Right lobe of liver (tissue), 6 donors: ENCODE measurements at regions not wholly inside any gene's neighbourhood (a gene's known extent, or its start where the extent isn't known, plus 50 kb on each side); places are given as distances from the start of the nearest gene placed in this dataset.

Source experiments
- ATAC-seq, 4 donors: fragments of 200-7000 bp; cut with Tn5 transposase; one replicate each; pipeline ENCODE4 v1.9.1; 2020; ENCODE audit warnings: mild to moderate bottlenecking in 4 of 4, moderate library complexity in 4 of 4
- DNase-seq, 3 donors: peaks; one replicate each; pipeline ENCODE4 v3.0.0-alpha.2; 2020
- H3K27ac ChIP-seq, 3 donors: fragments of 200-600 bp; one replicate each; pipeline ENCODE4 v1.8.0; 2022
- H3K27me3 ChIP-seq, 2 donors: fragments of 200-600 bp; one replicate each; pipeline ENCODE4 v1.8.0; 2022
- H3K36me3 ChIP-seq, 4 donors: fragments of 200-600 bp; sonication (generic) in 1 of 4; one replicate each; pipeline versions ENCODE4 v1.5.1 to v1.8.0; 2017 to 2022; ENCODE audit warnings: control low read depth in 1 of 4
- H3K4me1 ChIP-seq, 4 donors: fragments of 200-600 bp; sonication (generic) in 1 of 4; one replicate each; pipeline versions ENCODE4 v1.5.1 to v1.8.0; 2017 to 2022; ENCODE audit warnings: control low read depth in 1 of 4
- H3K4me3 ChIP-seq, 3 donors: fragments of 200-600 bp; one replicate each; pipeline ENCODE4 v1.8.0; 2022
- H3K9me3 ChIP-seq, 4 donors: fragments of 200-600 bp; sonication (generic) in 1 of 4; one replicate each; pipeline versions ENCODE4 v1.5.1 to v1.8.0; 2017 to 2022; ENCODE audit warnings: control low read depth in 1 of 4
- POLR2A ChIP-seq: fragments of 450-650 bp; IDR thresholded peaks from one replicate; pipeline ENCODE4 v1.6.1; 2017; ENCODE audit warnings: antibody characterized with exemption, mild to moderate bottlenecking
- WGBS: methylation state at CpG from one replicate; pipeline ENCODE4 v1.1.6; 2018; ENCODE audit warnings: low coverage, low lambda C conversion rate; ENCODE audit not compliant: insufficient coverage; ENCODE audit errors: missing lambda C conversion rate; 5-methylcytosine and 5-hydroxymethylcytosine counted together
- intact Hi-C, 2 donors: fragments of 100-400 bp; cut with DNase I; formaldehyde crosslinking; loops; one replicate each; pipeline versions ENCODE4 v1.11.2 to v1.14.1; 2022
- TF ChIP-seq, protein P1 (sequence below), 4 donors: fragments of 200-600 bp in 3 of 4; fragments of 450-650 bp in 1 of 4; IDR thresholded peaks; one replicate each; pipeline versions ENCODE4 v1.5.1 to v1.8.0; 2016 to 2022; ENCODE audit warnings: antibody characterized with exemption in 4 of 4, mild to moderate bottlenecking in 2 of 4
- donor health status: DM: no; HTN: yes; CAD: no.
- donor health status: DM: no; HTN: no; CAD: no.
- donor health status: DM: no; HTN: no; CAD: no.
- donor health status: DM: no; HTN: yes; CAD: no.
- donor health status: DM: no; HTN: yes; CAD: no.

DNA sequence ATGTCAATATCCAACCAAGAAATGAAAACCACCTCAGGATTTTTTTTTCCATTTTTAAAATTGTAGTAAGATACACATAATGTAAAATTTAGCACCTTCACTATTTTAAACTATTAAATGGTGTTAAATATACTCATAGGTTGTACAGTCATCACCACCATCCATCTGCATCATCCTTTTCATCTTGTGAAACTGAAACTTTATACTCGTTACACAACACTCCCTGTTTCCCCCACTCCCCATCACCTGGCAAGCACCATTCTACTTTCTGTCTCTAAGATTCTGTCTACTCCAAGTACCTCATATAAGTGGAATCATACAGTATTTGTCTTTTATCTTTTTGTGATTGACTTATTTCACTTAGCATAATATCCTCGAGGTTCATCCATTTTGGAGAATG is 335.2 kb upstream of the NPSR1 start:
- no peak for DNase-seq
- TF ChIP-seq, protein P1, sequence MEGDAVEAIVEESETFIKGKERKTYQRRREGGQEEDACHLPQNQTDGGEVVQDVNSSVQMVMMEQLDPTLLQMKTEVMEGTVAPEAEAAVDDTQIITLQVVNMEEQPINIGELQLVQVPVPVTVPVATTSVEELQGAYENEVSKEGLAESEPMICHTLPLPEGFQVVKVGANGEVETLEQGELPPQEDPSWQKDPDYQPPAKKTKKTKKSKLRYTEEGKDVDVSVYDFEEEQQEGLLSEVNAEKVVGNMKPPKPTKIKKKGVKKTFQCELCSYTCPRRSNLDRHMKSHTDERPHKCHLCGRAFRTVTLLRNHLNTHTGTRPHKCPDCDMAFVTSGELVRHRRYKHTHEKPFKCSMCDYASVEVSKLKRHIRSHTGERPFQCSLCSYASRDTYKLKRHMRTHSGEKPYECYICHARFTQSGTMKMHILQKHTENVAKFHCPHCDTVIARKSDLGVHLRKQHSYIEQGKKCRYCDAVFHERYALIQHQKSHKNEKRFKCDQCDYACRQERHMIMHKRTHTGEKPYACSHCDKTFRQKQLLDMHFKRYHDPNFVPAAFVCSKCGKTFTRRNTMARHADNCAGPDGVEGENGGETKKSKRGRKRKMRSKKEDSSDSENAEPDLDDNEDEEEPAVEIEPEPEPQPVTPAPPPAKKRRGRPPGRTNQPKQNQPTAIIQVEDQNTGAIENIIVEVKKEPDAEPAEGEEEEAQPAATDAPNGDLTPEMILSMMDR (IDR thresholded peaks at IDR 0.05), result no peak
- TF ChIP-seq POLR2A, result no peak
- 33% methylated on average over 2 of the region's 2 CpGs for WGBS
- Histone ChIP-seq H3K36me3 (no peaks in the 10 kb centered on the region), H3K9me3 (no peaks in the 10 kb centered on the region), H3K27ac (no peak overlapping the region), H3K4me1 (peaks cover 0 to 5% (median 0%) of the 10 kb centered on the region in 4 donors), H3K4me3 (no peak overlapping the region), H3K27me3 (no peaks in the 10 kb centered on the region)
- intact Hi-C loops, result no loop called here
- no peak for ATAC-seq

DNA sequence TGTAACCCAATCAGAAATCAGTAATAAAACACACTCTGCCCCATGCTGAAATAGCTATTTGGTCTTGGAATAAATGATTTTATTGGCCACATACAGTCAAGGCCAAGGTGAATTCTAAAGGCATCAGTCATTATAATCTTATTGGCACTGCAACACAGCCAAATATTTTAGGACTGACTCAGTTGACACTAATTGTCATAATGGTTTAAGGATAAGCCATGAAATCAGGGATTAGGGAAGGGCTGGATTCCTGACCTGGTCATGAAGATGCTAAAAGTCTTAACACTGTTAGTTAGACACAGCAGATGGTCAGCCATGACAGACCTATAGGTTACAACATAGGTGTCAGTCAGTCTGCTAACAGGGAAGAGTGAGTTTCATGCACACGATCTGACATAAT is 330.3 kb upstream of the NPSR1 start:
- Histone ChIP-seq H3K4me3 (no peak overlapping the region), H3K36me3 (no peaks in the 10 kb centered on the region), H3K27me3 (no peaks in the 10 kb centered on the region), H3K4me1 (no peaks in the 10 kb centered on the region), H3K9me3 (no peaks in the 10 kb centered on the region), H3K27ac (no peak overlapping the region)
- intact Hi-C loops, result no loop called here
- DNase-seq (no peak), ATAC-seq (no peak)
- TF ChIP-seq, protein P1 (IDR thresholded peaks at IDR 0.05), result no peak
- no peak for TF ChIP-seq POLR2A
- 67% methylated on average over 1 of the region's 1 CpG for WGBS

DNA sequence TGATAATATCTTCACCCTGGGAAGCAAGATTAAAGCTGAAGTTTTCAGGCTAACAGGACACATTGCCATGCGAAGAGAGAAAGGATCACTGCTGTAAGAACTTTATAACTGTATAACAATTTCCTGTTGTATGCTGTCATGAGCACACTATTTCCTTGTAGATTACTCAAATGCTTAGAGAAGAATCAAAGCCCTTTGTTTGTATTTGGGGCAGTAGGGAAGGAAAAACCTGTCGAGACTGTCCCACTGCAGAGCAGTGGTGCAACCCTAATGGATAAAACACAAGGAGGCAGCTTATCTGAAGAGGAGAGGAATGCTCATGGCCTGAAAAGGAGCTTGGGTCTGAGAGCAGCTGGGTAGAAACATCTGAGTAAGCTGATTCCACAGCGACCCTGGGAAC is 327.7 kb upstream of the NPSR1 start:
- Histone ChIP-seq H3K27me3 (no peaks in the 10 kb centered on the region), H3K27ac (no peak overlapping the region), H3K4me3 (no peak overlapping the region), H3K9me3 (no peaks in the 10 kb centered on the region), H3K4me1 (no peaks in the 10 kb centered on the region), H3K36me3 (no peaks in the 10 kb centered on the region)
- WGBS, result 45% methylated on average over 3 of the region's 3 CpGs
- no peak for TF ChIP-seq POLR2A
- TF ChIP-seq, protein P1 (IDR thresholded peaks at IDR 0.05), result no peak
- ATAC-seq (no peak), DNase-seq (no peak)
- intact Hi-C loops, result no loop called here

DNA sequence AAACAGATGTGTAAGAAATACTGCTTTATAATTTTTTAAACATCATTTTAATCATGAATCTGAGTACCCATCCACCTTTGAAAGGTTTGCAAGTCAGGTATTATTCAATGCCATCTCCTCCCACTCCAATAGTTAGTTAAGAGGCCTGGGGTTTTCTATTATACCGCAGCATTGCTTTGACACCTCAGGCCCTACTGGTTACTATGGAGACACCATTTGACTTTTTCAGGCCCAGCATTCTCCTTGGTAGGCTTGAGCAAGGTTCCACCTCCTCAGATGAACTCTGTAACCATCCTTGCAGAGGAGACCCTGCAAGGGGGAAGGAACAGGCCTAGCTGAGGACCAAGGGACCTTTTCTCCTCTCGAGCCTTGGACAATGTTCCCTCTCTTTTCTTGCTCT is 326.9 kb upstream of the NPSR1 start:
- no peak overlapping the region for H3K27ac ChIP-seq
- no peaks in the 10 kb centered on the region for H3K4me1 ChIP-seq
- H3K36me3 ChIP-seq, result no peaks in the 10 kb centered on the region
- no peak for ATAC-seq
- TF ChIP-seq, protein P1 (IDR thresholded peaks at IDR 0.05), result no peak
- no peak for TF ChIP-seq POLR2A
- intact Hi-C loops, result no loop called here
- DNase-seq, result no peak
- WGBS, result 68% methylated on average over 2 of the region's 2 CpGs
- H3K4me3 ChIP-seq, result no peak overlapping the region
- no peaks in the 10 kb centered on the region for H3K9me3 ChIP-seq
- no peaks in the 10 kb centered on the region for H3K27me3 ChIP-seq

DNA sequence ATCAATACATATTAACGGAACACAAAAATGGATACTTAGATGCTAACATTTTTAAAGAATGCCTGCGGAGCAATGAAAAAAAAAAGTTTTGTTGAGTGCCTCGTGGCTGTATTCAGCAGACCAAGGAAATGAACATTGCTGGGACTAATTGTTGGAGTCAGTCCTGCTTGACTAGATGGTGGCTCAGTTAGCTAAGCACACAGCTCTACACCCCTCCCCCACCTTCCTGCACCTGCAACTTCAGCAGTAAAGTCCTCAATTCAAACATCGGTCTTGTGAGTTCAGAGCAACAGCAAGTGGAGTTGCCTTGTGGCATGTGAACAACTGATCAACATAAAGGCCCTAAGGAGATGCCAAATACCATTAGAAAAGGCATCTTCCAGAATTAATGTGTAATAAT is 326.0 kb upstream of the NPSR1 start:
- no peak for ATAC-seq
- WGBS, result 76% methylated on average over 4 of the region's 4 CpGs
- intact Hi-C loops, result no loop called here
- H3K9me3 ChIP-seq, result no peaks in the 10 kb centered on the region
- no peak overlapping the region for H3K4me3 ChIP-seq
- no peak for TF ChIP-seq POLR2A
- TF ChIP-seq, protein P1 (IDR thresholded peaks at IDR 0.05), result no peak
- DNase-seq, result no peak
- H3K27me3 ChIP-seq, result no peaks in the 10 kb centered on the region
- no peaks in the 10 kb centered on the region for H3K4me1 ChIP-seq
- no peak overlapping the region for H3K27ac ChIP-seq
- no peaks in the 10 kb centered on the region for H3K36me3 ChIP-seq
